HG03432 (cell line): ENCODE measurements at regions not wholly inside any gene's neighbourhood (a gene's known extent, or its start where the extent isn't known, plus 50 kb on each side); places are given as distances from the start of the nearest gene placed in this dataset.
"Not testable (repeated sequence)": the region's sequence is repeated elsewhere in the genome, so short reads cannot be mapped to it uniquely, and the experiment has no call there.

Experiments
- ATAC-seq: cut with Tn5 transposase; IDR thresholded peaks from one replicate; pipeline ENCODE4 v1.9.1; 2021; ENCODE audit warnings: mild to moderate bottlenecking, moderate library complexity; ENCODE audit not compliant: unreplicated experiment

- ATAC-seq, result not testable (repeated sequence)
Measured at GRCh38 chr15:31723019-31723418, 307.3 kb upstream of the CHRNA7 start.

GRCh38 chr15:31724903-31725302 lies 305.4 kb upstream of the CHRNA7 start:
- ATAC-seq, result not testable (repeated sequence)

GRCh38 chr15:31725619-31726018 lies 304.7 kb upstream of the CHRNA7 start:
- ATAC-seq, result not testable (repeated sequence)

- no peak for ATAC-seq
Measured at GRCh38 chr15:31727612-31728011, 302.7 kb upstream of the CHRNA7 start.

- no peak for ATAC-seq
Measured at GRCh38 chr15:31732726-31733125, 297.6 kb upstream of the CHRNA7 start.

- ATAC-seq, result no peak
Measured at GRCh38 chr15:31733424-31733823, 296.9 kb upstream of the CHRNA7 start.

GRCh38 chr15:31740203-31740602 lies 290.1 kb upstream of the CHRNA7 start:
- ATAC-seq, result no peak

GRCh38 chr15:31745841-31746240 lies 284.5 kb upstream of the CHRNA7 start:
- ATAC-seq, result no peak

GRCh38 chr15:31752065-31752762 lies 278.1 kb upstream of the CHRNA7 start:
- ATAC-seq, result no peak

GRCh38 chr15:31752905-31753304 lies 277.4 kb upstream of the CHRNA7 start:
- no peak for ATAC-seq

- ATAC-seq, result no peak
Measured at GRCh38 chr15:31758126-31758525, 272.2 kb upstream of the CHRNA7 start.

GRCh38 chr15:31768055-31768454 lies 262.3 kb upstream of the CHRNA7 start:
- ATAC-seq, result no peak

GRCh38 chr15:31774045-31774444 lies 256.3 kb upstream of the CHRNA7 start:
- ATAC-seq, result no peak

- ATAC-seq, result no peak
Measured at GRCh38 chr15:31776039-31776438, 254.3 kb upstream of the CHRNA7 start.

- ATAC-seq, result no peak
Measured at GRCh38 chr15:31781261-31781660, 249.1 kb upstream of the CHRNA7 start.

GRCh38 chr15:31782016-31782783 lies 248.1 kb upstream of the CHRNA7 start:
- ATAC-seq, result no peak

- no peak for ATAC-seq
Measured at GRCh38 chr15:31782951-31783350, 247.4 kb upstream of the CHRNA7 start.

- ATAC-seq, result no peak
Measured at GRCh38 chr15:31786360-31786759, 244.0 kb upstream of the CHRNA7 start.

- ATAC-seq, result no peak
Measured at GRCh38 chr15:31788104-31788503, 242.2 kb upstream of the CHRNA7 start.

- ATAC-seq, result no peak
Measured at GRCh38 chr15:31792611-31793199, 237.6 kb upstream of the CHRNA7 start.

GRCh38 chr15:31799319-31799714 lies 231.0 kb upstream of the CHRNA7 start:
- ATAC-seq, result no peak

- peak; percentile 88 for ATAC-seq
Measured at GRCh38 chr15:31799715-31800321, 230.5 kb upstream of the CHRNA7 start.
